ENCODE measurements at regions not wholly inside any gene's neighbourhood (a gene's known extent, or its start where the extent isn't known, plus 50 kb on each side); places are given as distances from the start of the nearest gene placed in this dataset.

DNA sequence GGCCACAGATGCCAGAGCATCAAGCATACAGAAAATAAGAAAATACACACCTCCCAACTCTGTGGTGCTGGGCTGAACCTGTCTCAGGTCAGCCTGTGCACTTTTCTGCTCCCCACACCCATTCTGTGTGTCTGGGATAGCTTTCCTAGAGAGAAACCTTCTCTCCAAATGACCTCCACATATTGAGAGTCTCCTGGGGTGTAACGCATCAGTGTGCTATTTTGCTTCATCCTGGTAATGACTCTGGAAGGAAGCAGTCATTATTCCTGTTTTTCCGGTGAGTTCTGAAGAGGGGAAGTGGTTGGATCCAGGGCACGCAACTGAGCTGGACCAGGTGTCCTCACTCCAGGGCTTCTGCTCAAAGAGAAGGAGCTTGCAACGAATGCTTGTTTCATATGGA is 73.2 kb upstream of the SH3PXD2B start:
- Histone ChIP-seq H3K27me3 (replicated peaks; ENCODE audit: insufficient read depth) (no peaks in the 10 kb centered on the region), H3K36me3 (no peaks in the 10 kb centered on the region), H3K9me3 (no peaks in the 10 kb centered on the region), H3K27ac (no peak overlapping the region), H3K4me1 (ENCODE audit: control insufficient read depth in 1 of 2, low read depth in 2 of 2) (no peaks in the 10 kb centered on the region), H3K4me3 (no peak overlapping the region)
- ATAC-seq (ENCODE audit: insufficient number of reproducible peaks, low FRiP score, low read depth) (no peak), DNase-seq (ENCODE audit: low spot score) (no peak)
- TF ChIP-seq, protein P1, sequence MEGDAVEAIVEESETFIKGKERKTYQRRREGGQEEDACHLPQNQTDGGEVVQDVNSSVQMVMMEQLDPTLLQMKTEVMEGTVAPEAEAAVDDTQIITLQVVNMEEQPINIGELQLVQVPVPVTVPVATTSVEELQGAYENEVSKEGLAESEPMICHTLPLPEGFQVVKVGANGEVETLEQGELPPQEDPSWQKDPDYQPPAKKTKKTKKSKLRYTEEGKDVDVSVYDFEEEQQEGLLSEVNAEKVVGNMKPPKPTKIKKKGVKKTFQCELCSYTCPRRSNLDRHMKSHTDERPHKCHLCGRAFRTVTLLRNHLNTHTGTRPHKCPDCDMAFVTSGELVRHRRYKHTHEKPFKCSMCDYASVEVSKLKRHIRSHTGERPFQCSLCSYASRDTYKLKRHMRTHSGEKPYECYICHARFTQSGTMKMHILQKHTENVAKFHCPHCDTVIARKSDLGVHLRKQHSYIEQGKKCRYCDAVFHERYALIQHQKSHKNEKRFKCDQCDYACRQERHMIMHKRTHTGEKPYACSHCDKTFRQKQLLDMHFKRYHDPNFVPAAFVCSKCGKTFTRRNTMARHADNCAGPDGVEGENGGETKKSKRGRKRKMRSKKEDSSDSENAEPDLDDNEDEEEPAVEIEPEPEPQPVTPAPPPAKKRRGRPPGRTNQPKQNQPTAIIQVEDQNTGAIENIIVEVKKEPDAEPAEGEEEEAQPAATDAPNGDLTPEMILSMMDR (IDR thresholded peaks at IDR 0.05), result no peak

DNA sequence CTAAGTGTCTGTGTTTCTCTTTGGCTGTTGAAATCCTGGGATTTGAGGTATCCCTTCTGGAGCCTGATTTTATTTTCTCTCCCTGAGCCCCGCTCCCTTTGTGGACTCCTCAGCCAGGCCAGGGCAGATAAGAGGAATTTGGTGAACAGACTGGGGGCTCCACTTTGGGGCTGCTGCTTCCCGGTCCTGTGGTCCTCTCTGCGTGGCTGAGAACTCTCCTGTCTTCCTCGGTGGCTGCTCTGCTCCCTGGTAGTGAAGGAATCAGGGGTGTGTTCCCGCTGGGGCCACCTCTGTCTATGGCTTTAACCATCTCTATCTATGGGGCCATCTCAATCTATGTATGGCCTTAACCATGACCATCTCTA is 71.7 kb upstream of the SH3PXD2B start:
- TF ChIP-seq, protein P1 (IDR thresholded peaks at IDR 0.05), result no peak
- no peak overlapping the region for H3K27ac ChIP-seq

DNA sequence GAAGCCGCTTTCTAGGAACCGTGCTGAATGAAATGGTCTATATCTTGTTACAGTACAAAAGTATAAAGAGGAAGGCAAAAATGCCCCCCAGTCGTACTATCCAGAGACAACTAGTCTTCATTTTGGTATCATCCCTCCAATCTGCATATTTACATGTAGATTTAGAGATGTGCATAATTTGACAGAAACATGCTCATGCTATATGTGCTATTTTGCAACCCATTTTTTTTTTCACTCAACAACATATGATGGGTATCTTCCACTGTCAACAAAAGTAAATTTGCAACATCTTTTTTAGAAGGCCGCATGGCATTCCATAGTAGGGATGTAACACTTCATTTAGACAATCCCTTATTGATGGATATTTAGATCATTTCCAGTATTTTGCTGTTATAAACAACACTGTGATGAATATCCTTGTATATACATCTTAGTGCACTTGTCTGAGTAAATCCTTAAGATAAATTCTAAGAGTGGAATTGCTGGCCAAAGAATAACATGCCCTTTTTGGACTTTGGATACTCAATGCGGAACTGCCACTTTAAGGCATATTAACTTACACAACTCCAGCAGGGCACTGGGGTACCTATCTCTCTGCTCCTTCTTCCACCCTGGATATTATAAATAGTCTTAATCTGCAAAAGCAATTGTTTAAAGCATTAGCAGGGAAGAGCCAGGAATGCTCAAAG is 71.1 kb upstream of the SH3PXD2B start:
- TF ChIP-seq, protein P1 (IDR thresholded peaks at IDR 0.05), result no peak
- no peak overlapping the region for H3K4me3 ChIP-seq
- no peaks in the 10 kb centered on the region for H3K27me3 ChIP-seq (replicated peaks; ENCODE audit: insufficient read depth)
- no peak for ATAC-seq (ENCODE audit: insufficient number of reproducible peaks, low FRiP score, low read depth)
- no peaks in the 10 kb centered on the region for H3K36me3 ChIP-seq
- H3K27ac ChIP-seq, result no peak overlapping the region
- no peaks in the 10 kb centered on the region for H3K4me1 ChIP-seq (ENCODE audit: control insufficient read depth in 1 of 2, low read depth in 2 of 2)
- peaks cover 11% of the 10 kb centered on the region for H3K9me3 ChIP-seq
- DNase-seq (ENCODE audit: low spot score), result no peak

More for the DNA sequence above, 71.7 kb upstream of the SH3PXD2B start:
- H3K27me3 ChIP-seq (replicated peaks; ENCODE audit: insufficient read depth), result no peaks in the 10 kb centered on the region
- DNase-seq (ENCODE audit: low spot score) (no peak), ATAC-seq (ENCODE audit: insufficient number of reproducible peaks, low FRiP score, low read depth) (no peak)
- no peaks in the 10 kb centered on the region for H3K4me1 ChIP-seq (ENCODE audit: control insufficient read depth in 1 of 2, low read depth in 2 of 2)
- H3K36me3 ChIP-seq, result no peaks in the 10 kb centered on the region
- peaks cover 11% of the 10 kb centered on the region for H3K9me3 ChIP-seq
- no peak overlapping the region for H3K4me3 ChIP-seq

DNA sequence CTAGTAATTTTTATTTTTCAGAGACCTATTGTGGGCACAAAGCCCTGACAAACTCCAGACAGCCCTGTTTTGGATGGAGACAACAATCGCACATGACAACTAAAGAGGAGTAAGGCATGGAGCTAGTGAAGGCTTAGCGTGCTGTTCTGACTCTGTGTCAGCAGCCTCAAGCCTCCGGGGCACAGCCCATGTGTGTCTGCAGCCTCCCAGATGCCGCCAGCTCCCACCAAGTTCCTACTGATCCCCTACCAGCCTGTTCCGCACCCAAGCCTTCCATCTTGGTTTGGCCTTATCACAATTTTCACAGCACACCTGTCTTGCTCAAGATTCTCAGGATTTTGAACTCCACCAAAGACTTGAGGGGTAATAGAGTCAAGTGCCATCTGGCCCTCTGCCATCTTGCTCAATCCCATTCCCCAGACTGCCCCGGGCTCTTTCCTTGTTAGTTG is 70.3 kb upstream of the SH3PXD2B start:
- TF ChIP-seq, protein P1 (IDR thresholded peaks at IDR 0.05), result no peak
- H3K36me3 ChIP-seq, result no peaks in the 10 kb centered on the region
- H3K4me3 ChIP-seq, result no peak overlapping the region
- DNase-seq (ENCODE audit: low spot score) (no peak), ATAC-seq (ENCODE audit: insufficient number of reproducible peaks, low FRiP score, low read depth) (no peak)
- H3K4me1 ChIP-seq (ENCODE audit: control insufficient read depth in 1 of 2, low read depth in 2 of 2), result no peaks in the 10 kb centered on the region
- H3K9me3 ChIP-seq, result peaks cover 11% of the 10 kb centered on the region
- no peak overlapping the region for H3K27ac ChIP-seq
- no peaks in the 10 kb centered on the region for H3K27me3 ChIP-seq (replicated peaks; ENCODE audit: insufficient read depth)

DNA sequence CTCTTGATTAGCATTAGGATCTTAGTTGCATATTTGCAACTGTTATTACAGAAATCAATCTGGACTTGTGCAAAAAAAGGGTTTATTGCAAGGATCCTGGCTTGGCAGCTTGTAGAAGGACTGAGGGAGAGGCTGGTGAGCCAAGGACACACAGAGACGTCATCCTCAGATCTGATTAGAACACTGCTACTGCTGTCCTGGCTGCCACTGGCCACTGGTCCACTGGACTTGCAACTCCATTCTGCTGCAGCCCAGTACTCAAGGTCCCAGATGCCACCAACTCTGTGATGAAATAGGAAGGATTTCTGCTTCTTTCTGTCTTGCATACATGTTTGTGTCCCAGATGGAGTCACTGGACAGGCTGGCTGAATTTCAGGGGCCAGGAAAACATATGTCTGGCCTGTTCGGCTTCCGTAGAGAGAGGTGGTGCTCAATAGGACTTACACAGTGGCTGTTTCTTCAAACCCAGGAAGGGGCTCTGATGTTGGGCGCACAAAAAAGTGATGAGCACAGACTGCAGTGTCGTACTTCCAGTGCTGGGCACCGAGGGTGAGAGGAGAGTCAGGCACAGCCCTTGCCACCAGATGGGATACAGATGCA is 68.9 kb upstream of the SH3PXD2B start:
- TF ChIP-seq, protein P1 (IDR thresholded peaks at IDR 0.05), result no peak
- H3K27ac ChIP-seq, result no peak overlapping the region
- H3K9me3 ChIP-seq, result peaks cover 11% of the 10 kb centered on the region
- ATAC-seq (ENCODE audit: insufficient number of reproducible peaks, low FRiP score, low read depth) (no peak), DNase-seq (ENCODE audit: low spot score) (no peak)
- no peaks in the 10 kb centered on the region for H3K27me3 ChIP-seq (replicated peaks; ENCODE audit: insufficient read depth)
- no peaks in the 10 kb centered on the region for H3K36me3 ChIP-seq
- no peaks in the 10 kb centered on the region for H3K4me1 ChIP-seq (ENCODE audit: control insufficient read depth in 1 of 2, low read depth in 2 of 2)
- no peak overlapping the region for H3K4me3 ChIP-seq
